Keratinocyte (primary cell): ENCODE measurements at regions not wholly inside any gene's neighbourhood (a gene's known extent, or its start where the extent isn't known, plus 50 kb on each side); places are given as distances from the start of the nearest gene placed in this dataset.

Source experiments
- CTCF ChIP-seq, 3 experiments: IDR thresholded peaks in 1 of 3; conservative IDR thresholded peaks in 1 of 3; optimal IDR thresholded peaks in 1 of 3; 2 replicates in 2 of 3; 3 replicates in 1 of 3; pipeline versions ENCODE3 to v1.5.1; 2011; ENCODE audit warnings: low read length in 3 of 3, mild to moderate bottlenecking in 3 of 3, moderate library complexity in 2 of 3, control low read depth in 1 of 3, inconsistent platforms in 1 of 3; ENCODE audit not compliant: insufficient read depth in 2 of 3; ENCODE audit errors: extremely low read depth in 1 of 3
- EZH2 ChIP-seq: IDR thresholded peaks from one replicate; pipeline ENCODE4 v1.6.1; 2012; ENCODE audit warnings: inconsistent platforms, mild to moderate bottlenecking, low read length, moderate library complexity

- TF ChIP-seq CTCF (optimal IDR thresholded peaks at IDR 0.05 in 1 of 3, IDR thresholded peaks at IDR 0.05 in 1 of 3, conservative IDR thresholded peaks at IDR 0.05 in 1 of 3; ENCODE audit: extremely low read depth in 1 of 3, insufficient read depth in 2 of 3, low read length in 3 of 3) (no peak), EZH2 (no peak)
Measured at GRCh38 chr15:34512628-34513027, 70.8 kb downstream of the GOLGA8B start.
